ENCODE measurements at regions not wholly inside any gene's neighbourhood (a gene's known extent, or its start where the extent isn't known, plus 50 kb on each side); places are given as distances from the start of the nearest gene placed in this dataset.
A peak's percentile ranks its signal among the peaks of the same experiment; 100 is the strongest.

- Mint-ChIP-seq H3K36me3 (no peaks in the 10 kb centered on the region), H3K27me3 (peaks cover 1% of the 10 kb centered on the region), H3K4me3 (no peak overlapping the region), H3K4me1 (ENCODE audit: low read depth) (no peaks in the 10 kb centered on the region), H3K27ac (no peak overlapping the region), H3K9me3 (no peaks in the 10 kb centered on the region)
- intact Hi-C loops (cut with micrococcal nuclease), result no loop called here
- no peak for DNase-seq
- ChIA-PET CTCF (no interaction called here), POLR2A (no interaction called here)
These were observed 318.9 kb upstream of the HS6ST1 start for GRCh38 chr2:128637481-128638155.

GRCh38 chr2:128638341-128639119, 319.9 kb upstream of the HS6ST1 start:
- ChIA-PET CTCF (no interaction called here), POLR2A (no interaction called here)
- Mint-ChIP-seq H3K36me3 (no peaks in the 10 kb centered on the region), H3K4me1 (ENCODE audit: low read depth) (no peaks in the 10 kb centered on the region), H3K27ac (no peak overlapping the region), H3K9me3 (no peaks in the 10 kb centered on the region), H3K4me3 (no peak overlapping the region), H3K27me3 (peaks cover 1% of the 10 kb centered on the region)
- intact Hi-C loops (cut with micrococcal nuclease), result no loop called here
- DNase-seq, result no peak

GRCh38 chr2:128639120-128639477, 320.4 kb upstream of the HS6ST1 start:
- no peak overlapping the region for H3K4me3 Mint-ChIP-seq
- POLR2A ChIA-PET, result no interaction called here
- intact Hi-C loops (cut with micrococcal nuclease), result no loop called here
- CTCF ChIA-PET, result no interaction called here
- H3K36me3 Mint-ChIP-seq, result no peaks in the 10 kb centered on the region
- H3K4me1 Mint-ChIP-seq (ENCODE audit: low read depth), result no peaks in the 10 kb centered on the region
- no peak for DNase-seq
- H3K27me3 Mint-ChIP-seq, result peaks cover 1% of the 10 kb centered on the region
- H3K9me3 Mint-ChIP-seq, result no peaks in the 10 kb centered on the region
- H3K27ac Mint-ChIP-seq, result no peak overlapping the region

GRCh38 chr2:128639693-128640092, 321.0 kb upstream of the HS6ST1 start:
- ChIA-PET POLR2A (no interaction called here), CTCF (no interaction called here)
- DNase-seq, result peak; percentile 2
- intact Hi-C loops (cut with micrococcal nuclease), result no loop called here
- Mint-ChIP-seq H3K27me3 (peaks cover 1% of the 10 kb centered on the region), H3K9me3 (no peaks in the 10 kb centered on the region), H3K4me3 (no peak overlapping the region), H3K27ac (no peak overlapping the region), H3K36me3 (no peaks in the 10 kb centered on the region), H3K4me1 (ENCODE audit: low read depth) (no peaks in the 10 kb centered on the region)

GRCh38 chr2:128640166-128640844, 321.6 kb upstream of the HS6ST1 start:
- intact Hi-C loops (cut with micrococcal nuclease), result no loop called here

GRCh38 chr2:128640845-128641360, 322.2 kb upstream of the HS6ST1 start:
- no peak overlapping the region for H3K27ac Mint-ChIP-seq
- POLR2A ChIA-PET, result no interaction called here

More at GRCh38 chr2:128640166-128640844, 321.6 kb upstream of the HS6ST1 start:
- no peak for DNase-seq
- no peak overlapping the region for H3K27ac Mint-ChIP-seq
- ChIA-PET POLR2A (no interaction called here), CTCF (no interaction called here)
- no peaks in the 10 kb centered on the region for H3K4me1 Mint-ChIP-seq (ENCODE audit: low read depth)
- no peak overlapping the region for H3K4me3 Mint-ChIP-seq
- H3K9me3 Mint-ChIP-seq, result no peaks in the 10 kb centered on the region
- H3K27me3 Mint-ChIP-seq, result peaks cover 1% of the 10 kb centered on the region
- H3K36me3 Mint-ChIP-seq, result no peaks in the 10 kb centered on the region

GRCh38 chr2:128641421-128642080, 322.9 kb upstream of the HS6ST1 start:
- H3K4me1 Mint-ChIP-seq (ENCODE audit: low read depth), result no peaks in the 10 kb centered on the region
- intact Hi-C loops (cut with micrococcal nuclease), result no loop called here
- CTCF ChIA-PET, result no interaction called here
- peaks cover 1% of the 10 kb centered on the region for H3K27me3 Mint-ChIP-seq
- POLR2A ChIA-PET, result no interaction called here
- peak; percentile 6 for DNase-seq
- H3K9me3 Mint-ChIP-seq, result no peaks in the 10 kb centered on the region
- H3K4me3 Mint-ChIP-seq, result no peak overlapping the region
- no peak overlapping the region for H3K27ac Mint-ChIP-seq
- H3K36me3 Mint-ChIP-seq, result no peaks in the 10 kb centered on the region

More at GRCh38 chr2:128640845-128641360, 322.2 kb upstream of the HS6ST1 start:
- CTCF ChIA-PET, result no interaction called here
- H3K36me3 Mint-ChIP-seq, result no peaks in the 10 kb centered on the region
- no peaks in the 10 kb centered on the region for H3K9me3 Mint-ChIP-seq
- H3K4me1 Mint-ChIP-seq (ENCODE audit: low read depth), result no peaks in the 10 kb centered on the region
- H3K4me3 Mint-ChIP-seq, result no peak overlapping the region
- peaks cover 1% of the 10 kb centered on the region for H3K27me3 Mint-ChIP-seq
- DNase-seq, result peak; percentile 2
- intact Hi-C loops (cut with micrococcal nuclease), result no loop called here

GRCh38 chr2:128642316-128642715, 323.6 kb upstream of the HS6ST1 start:
- POLR2A ChIA-PET, result no interaction called here
- H3K4me3 Mint-ChIP-seq, result no peak overlapping the region
- no peaks in the 10 kb centered on the region for H3K9me3 Mint-ChIP-seq
- peak; percentile 6 for DNase-seq
- no peak overlapping the region for H3K27ac Mint-ChIP-seq
- peaks cover 1% of the 10 kb centered on the region for H3K27me3 Mint-ChIP-seq
- no peaks in the 10 kb centered on the region for H3K4me1 Mint-ChIP-seq (ENCODE audit: low read depth)
- intact Hi-C loops (cut with micrococcal nuclease), result no loop called here
- H3K36me3 Mint-ChIP-seq, result no peaks in the 10 kb centered on the region
- CTCF ChIA-PET, result no interaction called here

- Mint-ChIP-seq H3K4me1 (ENCODE audit: low read depth) (no peaks in the 10 kb centered on the region), H3K4me3 (no peak overlapping the region), H3K27me3 (peaks cover 1% of the 10 kb centered on the region), H3K9me3 (no peaks in the 10 kb centered on the region), H3K36me3 (no peaks in the 10 kb centered on the region), H3K27ac (no peak overlapping the region)
- CTCF ChIA-PET, result no interaction called here
- POLR2A ChIA-PET, result no interaction called here
- intact Hi-C loops (cut with micrococcal nuclease), result no loop called here
- DNase-seq, result peak; percentile 3
These were observed 324.2 kb upstream of the HS6ST1 start for GRCh38 chr2:128642821-128643220.

GRCh38 chr2:128643221-128644065, 324.8 kb upstream of the HS6ST1 start:
- H3K36me3 Mint-ChIP-seq, result no peaks in the 10 kb centered on the region
- intact Hi-C loops (cut with micrococcal nuclease), result no loop called here
- DNase-seq, result peak; percentile 6
- H3K4me1 Mint-ChIP-seq (ENCODE audit: low read depth), result no peaks in the 10 kb centered on the region
- no peak overlapping the region for H3K4me3 Mint-ChIP-seq
- no peaks in the 10 kb centered on the region for H3K9me3 Mint-ChIP-seq
- H3K27ac Mint-ChIP-seq, result no peak overlapping the region
- ChIA-PET POLR2A (no interaction called here), CTCF (no interaction called here)
- H3K27me3 Mint-ChIP-seq, result peaks cover 1% of the 10 kb centered on the region

- no peaks in the 10 kb centered on the region for H3K4me1 Mint-ChIP-seq (ENCODE audit: low read depth)
- intact Hi-C loops (cut with micrococcal nuclease), result no loop called here
- ChIA-PET POLR2A (no interaction called here), CTCF (no interaction called here)
- H3K27me3 Mint-ChIP-seq, result no peaks in the 10 kb centered on the region
- no peaks in the 10 kb centered on the region for H3K36me3 Mint-ChIP-seq
- no peaks in the 10 kb centered on the region for H3K9me3 Mint-ChIP-seq
- H3K4me3 Mint-ChIP-seq, result no peak overlapping the region
- H3K27ac Mint-ChIP-seq, result no peak overlapping the region
- DNase-seq, result peak; percentile 3
These were observed 325.5 kb upstream of the HS6ST1 start for GRCh38 chr2:128644156-128644555.

Measured in activated CD4-positive, alpha-beta memory T cell treated with anti-CD3 and anti-CD28 coated beads for 36 hours (primary cell).